ENCODE measurements at regions not wholly inside any gene's neighbourhood (a gene's known extent, or its start where the extent isn't known, plus 50 kb on each side); places are given as distances from the start of the nearest gene placed in this dataset.

DNA sequence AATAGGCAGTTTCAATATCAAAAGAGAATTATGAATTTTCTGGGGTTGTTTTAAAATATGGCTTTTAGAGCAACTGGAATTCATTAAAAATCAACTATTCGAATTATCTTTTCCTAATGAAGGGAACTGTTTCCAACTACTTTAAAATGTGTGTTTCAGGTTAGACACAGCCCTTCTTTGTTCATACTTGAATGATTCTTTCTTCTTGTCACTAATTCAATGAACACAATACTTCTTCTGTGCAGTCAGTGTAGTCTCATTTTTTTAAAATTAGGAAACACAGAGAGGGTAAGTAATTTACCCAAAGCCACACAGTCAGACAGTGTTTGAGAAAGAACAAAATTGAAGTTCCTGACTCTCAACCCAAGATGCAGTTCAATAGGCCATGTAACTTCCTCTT, 414.0 kb downstream of the CCDC91 start:
- TF ChIP-seq, protein P1, sequence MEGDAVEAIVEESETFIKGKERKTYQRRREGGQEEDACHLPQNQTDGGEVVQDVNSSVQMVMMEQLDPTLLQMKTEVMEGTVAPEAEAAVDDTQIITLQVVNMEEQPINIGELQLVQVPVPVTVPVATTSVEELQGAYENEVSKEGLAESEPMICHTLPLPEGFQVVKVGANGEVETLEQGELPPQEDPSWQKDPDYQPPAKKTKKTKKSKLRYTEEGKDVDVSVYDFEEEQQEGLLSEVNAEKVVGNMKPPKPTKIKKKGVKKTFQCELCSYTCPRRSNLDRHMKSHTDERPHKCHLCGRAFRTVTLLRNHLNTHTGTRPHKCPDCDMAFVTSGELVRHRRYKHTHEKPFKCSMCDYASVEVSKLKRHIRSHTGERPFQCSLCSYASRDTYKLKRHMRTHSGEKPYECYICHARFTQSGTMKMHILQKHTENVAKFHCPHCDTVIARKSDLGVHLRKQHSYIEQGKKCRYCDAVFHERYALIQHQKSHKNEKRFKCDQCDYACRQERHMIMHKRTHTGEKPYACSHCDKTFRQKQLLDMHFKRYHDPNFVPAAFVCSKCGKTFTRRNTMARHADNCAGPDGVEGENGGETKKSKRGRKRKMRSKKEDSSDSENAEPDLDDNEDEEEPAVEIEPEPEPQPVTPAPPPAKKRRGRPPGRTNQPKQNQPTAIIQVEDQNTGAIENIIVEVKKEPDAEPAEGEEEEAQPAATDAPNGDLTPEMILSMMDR (conservative IDR thresholded peaks at IDR 0.05; ENCODE audit: low read depth, low read length) = no peak
- TF ChIP-seq EZH2 (IDR thresholded peaks at IDR 0.05; ENCODE audit: borderline replicate concordance, low read depth, low read length, poor library complexity, severe bottlenecking) = no peak
